Hematopoietic multipotent progenitor cell treated with erythropoietin and hydrocortisone succinate and interleukin-3 and kit ligand, for 6 days (in vitro differentiated cells): ENCODE measurements at regions not wholly inside any gene's neighbourhood (a gene's known extent, or its start where the extent isn't known, plus 50 kb on each side); places are given as distances from the start of the nearest gene placed in this dataset.
"Not testable (repeated sequence)": the region's sequence is repeated elsewhere in the genome, so short reads cannot be mapped to it uniquely, and the experiment has no call there.

Experiments used
- DNase-seq: peaks from one replicate; pipeline ENCODE4 v3.0.0-alpha.2; 2015

GRCh38 chr13:18322821-18323220 is 858.8 kb downstream of the TUBA3C start:
- not testable (repeated sequence) for DNase-seq

GRCh38 chr13:18319653-18320052 is 862.0 kb downstream of the TUBA3C start:
- DNase-seq, result not testable (repeated sequence)

GRCh38 chr13:18303240-18303813 is 878.3 kb downstream of the TUBA3C start:
- not testable (repeated sequence) for DNase-seq

- not testable (repeated sequence) for DNase-seq
These were observed 880.7 kb downstream of the TUBA3C start for GRCh38 chr13:18300968-18301367.

- DNase-seq, result not testable (repeated sequence)
These were observed 884.3 kb downstream of the TUBA3C start for GRCh38 chr13:18297359-18297758.

DNA sequence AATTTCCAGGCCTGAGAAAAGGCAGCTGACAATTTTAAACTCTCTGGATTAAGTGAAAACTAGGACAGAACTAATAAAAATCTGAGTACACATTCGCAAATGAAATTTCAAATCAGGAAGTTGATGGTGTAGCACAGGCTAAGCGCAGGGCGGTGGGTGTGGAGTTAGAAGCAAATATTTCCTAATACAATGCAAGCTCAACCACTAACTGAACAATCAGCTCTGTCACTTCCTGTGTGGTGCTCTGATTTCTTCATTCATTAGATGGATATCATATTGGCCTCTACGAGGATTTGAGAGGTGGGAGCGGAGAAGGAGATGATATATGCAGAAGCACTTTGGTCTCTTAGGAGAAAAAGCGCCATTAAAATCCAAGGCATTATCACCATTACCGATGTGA is 885.0 kb downstream of the TUBA3C start:
- DNase-seq, result not testable (repeated sequence)

DNA sequence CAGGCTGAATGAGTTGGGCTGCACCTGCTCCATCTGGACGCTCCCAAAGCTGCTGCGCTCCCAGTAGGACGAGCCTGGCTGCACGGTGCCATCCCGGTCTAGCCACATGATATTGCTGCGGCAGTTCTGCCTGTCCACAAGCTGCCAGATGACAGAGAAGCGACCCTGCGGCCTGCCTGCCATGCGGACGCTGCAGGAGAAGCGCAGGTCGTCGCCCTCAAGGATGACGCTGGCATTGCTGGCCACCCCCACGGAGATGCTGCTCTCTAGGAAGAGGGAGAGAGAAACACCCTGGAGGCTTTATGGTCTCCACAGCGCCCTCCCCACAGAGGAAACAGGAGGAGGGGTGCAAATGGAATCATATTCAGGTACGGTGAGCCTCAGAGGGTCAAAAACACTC is 887.3 kb downstream of the TUBA3C start:
- not testable (repeated sequence) for DNase-seq

GRCh38 chr13:18286848-18287247 is 894.8 kb downstream of the TUBA3C start:
- DNase-seq, result not testable (repeated sequence)

GRCh38 chr13:18285663-18286062 is 896.0 kb downstream of the TUBA3C start:
- DNase-seq, result not testable (repeated sequence)

DNA sequence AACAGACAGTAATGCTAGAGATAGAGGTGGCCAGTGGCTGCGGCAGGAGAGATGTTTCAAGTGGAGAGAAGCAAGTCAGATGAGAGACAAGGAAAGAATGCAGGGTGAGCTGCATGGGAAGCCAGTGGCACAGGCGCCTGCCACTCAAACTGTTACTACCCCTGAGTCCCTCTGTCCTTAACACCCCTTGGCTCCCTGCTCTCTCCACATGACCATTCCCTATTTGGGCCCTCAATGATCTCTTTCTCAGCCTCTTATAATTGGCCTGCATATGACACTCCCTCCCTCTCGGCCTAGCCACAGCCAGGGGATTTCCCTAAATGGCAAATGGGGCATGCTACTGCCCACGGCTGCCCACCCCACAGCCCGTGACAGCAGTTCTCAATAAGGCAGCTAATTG is 897.6 kb downstream of the TUBA3C start:
- not testable (repeated sequence) for DNase-seq

- not testable (repeated sequence) for DNase-seq
These were observed 899.6 kb downstream of the TUBA3C start for GRCh38 chr13:18281829-18282597.

GRCh38 chr13:18280904-18281828 is 900.5 kb downstream of the TUBA3C start:
- not testable (repeated sequence) for DNase-seq

DNA sequence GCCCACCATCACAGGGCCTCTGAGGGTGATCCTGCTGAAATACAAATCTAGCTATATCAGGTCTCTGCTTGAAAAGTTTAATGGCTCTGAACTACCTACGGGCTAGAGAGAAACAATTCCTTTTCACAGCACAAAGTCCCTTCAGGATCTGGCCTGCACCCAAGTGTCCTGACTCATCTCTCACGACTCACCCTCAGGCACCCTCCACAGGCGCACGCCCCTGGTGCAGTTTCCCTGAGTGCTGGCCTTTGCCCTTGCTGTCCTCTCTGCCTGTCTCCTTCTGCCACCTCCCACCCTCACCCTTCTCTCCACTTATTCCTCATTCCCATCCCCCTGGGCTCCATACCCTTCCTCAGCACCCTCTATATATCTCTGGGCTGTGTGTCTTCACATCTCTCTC is 901.7 kb downstream of the TUBA3C start:
- DNase-seq, result not testable (repeated sequence)

DNA sequence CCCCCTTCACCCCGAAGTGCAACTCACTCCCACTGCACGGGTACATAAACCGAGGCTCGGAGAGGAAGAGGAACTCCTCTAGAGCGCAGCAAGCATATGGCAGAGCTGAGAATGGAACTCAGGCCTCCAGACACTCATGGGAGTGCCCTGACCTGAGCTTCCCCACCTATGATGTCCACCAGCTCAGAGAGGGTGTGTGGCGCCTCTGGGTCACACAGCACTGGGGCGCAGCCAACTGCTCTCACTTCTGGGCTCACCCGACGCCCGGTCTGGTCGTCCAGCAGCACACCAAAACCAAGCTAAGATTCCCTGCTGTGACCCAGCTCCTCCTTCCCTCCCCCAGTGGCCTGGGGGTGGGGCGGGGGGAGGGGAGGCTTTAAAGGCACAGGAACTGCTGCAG is 904.3 kb downstream of the TUBA3C start:
- DNase-seq, result not testable (repeated sequence)

DNA sequence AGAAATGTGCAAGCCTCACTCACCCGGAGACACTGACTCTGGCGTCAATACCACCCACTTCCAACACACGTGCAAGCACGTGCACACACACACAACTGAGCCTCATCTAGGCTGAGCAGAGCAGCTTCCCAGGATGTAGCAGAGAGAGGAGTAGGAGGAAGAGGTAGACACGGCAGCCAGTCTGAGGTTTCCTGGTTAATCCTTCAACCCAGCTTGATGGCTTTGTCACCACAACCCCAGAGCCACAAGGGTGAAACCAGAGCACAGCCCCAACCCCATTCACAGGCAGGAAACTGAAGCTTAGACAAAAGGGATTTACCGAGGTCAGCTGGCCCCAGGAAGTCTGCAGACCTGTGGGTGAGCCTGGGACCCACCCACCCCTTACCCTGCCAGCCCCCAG is 905.3 kb downstream of the TUBA3C start:
- DNase-seq, result not testable (repeated sequence)

DNA sequence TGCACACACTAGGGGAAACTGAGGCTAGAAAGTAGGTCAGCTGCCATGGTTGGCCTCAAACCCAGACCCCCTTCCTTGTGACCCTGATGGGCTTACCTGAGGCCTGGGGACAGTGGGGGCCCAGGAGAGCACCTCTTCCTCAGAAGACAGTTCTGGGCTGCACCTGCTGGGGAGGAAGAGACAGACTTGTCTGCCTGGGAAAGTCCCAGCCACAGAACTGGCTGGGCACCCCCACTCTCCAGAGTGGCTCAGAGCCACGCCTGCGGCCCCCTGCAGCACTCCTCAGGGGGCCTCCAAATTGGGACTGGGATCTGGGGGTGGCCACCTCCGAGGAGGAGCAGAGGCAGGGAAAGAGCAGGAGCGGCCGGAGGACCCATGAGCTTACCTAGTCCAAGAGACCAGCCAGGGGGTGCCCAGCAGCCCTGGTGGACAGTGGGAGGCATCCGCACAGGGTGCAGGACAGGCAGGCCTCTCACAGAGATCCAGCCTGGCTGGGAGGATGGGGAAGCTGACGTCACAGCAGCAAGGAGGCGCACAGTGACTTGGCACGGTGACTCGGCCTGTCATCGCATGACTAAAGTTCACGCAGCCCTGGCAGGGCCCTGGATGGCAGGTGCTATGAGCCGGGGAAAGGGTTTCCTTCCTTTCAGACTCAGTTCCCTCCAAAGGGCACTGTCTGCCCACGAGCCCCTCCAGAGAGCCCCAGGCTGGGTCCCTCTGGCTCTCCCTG is 907.7 kb downstream of the TUBA3C start:
- not testable (repeated sequence) for DNase-seq

DNA sequence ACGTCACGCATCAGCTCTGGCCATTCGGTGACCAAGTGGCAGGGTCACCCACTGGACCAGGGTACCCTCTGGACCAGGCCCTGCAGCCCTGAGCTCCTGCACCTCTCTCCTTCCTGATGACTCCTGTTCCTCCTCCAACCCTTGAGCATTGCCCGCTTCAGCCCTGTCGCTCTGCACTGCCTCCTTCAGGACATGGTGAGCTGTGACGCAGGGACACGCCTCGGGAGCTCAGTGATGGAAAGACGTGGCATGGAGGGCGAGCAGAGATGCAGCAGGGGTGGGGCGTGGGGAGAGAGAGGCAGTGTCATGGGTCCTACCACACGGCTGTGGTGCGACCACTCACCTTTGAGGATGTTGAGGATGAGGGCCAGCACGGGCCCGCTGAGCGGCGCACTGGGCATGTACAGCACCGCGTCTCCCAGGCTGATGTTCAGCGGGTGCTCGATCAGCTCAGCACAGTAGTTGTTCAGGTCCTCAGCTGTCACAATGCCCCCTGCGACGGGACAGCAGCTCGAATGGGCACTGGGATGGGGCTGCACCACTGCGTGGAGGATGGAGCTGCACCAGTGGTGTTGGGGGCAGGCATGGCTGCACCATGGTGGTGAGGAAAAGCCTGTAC is 922.7 kb downstream of the TUBA3C start:
- not testable (repeated sequence) for DNase-seq

GRCh38 chr13:18257686-18258085 is 923.9 kb downstream of the TUBA3C start:
- not testable (repeated sequence) for DNase-seq

DNA sequence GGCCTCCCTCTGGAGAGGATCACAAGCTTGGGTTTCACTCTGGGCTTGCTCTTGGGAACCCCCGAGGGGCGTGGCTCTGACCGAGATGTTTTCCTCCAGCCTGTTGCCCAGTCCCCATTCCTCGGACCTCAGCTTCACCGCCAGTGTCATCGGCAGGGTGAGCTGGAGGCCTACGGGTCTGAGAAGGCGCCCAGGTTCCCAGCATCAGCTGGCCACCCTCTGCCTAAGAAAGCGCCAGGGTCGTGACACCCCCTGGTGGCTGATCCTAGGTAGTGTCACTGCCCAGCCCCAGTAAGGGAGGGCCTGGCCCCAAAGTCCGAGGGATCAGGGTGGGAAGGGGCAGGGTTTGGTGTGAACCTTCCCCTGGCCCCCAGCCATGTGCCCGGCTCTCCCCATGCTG is 928.8 kb downstream of the TUBA3C start:
- DNase-seq, result not testable (repeated sequence)

DNA sequence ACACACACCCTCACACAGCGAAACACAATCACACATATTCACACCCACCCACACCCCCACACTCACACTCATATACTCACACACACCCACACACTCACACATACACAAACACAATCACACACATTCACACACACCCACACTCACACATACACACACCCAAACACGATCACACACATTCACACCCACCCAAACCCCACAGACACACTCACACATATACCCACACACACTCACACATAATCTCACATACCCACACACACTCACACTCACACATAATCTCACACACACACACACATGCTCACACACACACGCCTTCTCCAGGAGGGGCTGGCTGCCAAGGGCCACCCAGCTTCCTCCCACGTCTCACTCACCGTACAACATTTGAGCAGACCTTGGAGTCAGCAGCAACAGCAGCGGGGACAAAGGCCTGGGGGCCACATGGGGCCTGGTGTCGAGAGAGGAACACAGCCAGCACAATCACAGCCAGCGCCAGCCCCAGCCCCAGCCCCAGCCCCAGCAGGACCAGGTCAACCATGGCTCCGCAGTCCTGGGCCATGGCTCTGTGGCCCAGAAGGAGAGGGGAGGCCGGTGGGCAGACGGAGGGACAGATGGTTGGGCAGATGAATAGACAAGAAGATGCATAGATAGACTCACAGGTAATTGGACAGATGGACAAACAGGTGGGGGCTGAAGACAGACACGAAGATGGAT is 932.9 kb downstream of the TUBA3C start:
- not testable (repeated sequence) for DNase-seq

DNA sequence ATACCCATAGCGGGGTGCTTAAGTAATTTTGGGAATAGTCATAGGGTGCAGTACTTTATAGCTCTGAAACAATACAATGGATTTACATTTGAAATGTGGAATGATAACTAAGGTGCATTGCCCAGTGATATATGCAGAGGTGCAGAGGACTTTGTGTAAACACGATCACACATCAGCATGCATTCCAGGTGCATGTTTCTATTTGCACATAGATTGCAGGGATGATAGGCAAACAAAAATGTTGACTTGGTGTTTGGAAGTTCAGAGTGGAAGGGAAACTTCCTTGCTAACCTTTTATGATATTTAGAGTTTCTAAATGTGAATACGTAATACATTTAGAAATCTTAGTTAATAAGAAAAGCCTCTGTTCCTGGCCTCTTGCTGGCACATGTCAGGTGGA is 941.5 kb downstream of the TUBA3C start:
- DNase-seq, result not testable (repeated sequence)
